Gastroesophageal sphincter (tissue), 3 donors: ENCODE measurements at regions not wholly inside any gene's neighbourhood (a gene's known extent, or its start where the extent isn't known, plus 50 kb on each side); places are given as distances from the start of the nearest gene placed in this dataset.

ENCODE experiments used
- POLR2A ChIP-seq, 2 donors: fragments of 450-650 bp; IDR thresholded peaks; one replicate each; pipeline ENCODE4 v1.6.1; 2017; ENCODE audit warnings: antibody characterized with exemption in 2 of 2, mild to moderate bottlenecking in 2 of 2, moderate library complexity in 1 of 2
- TF ChIP-seq, protein P1 (sequence below), 4 experiments: fragments of 200-600 bp in 2 of 4; fragments of 450-650 bp in 2 of 4; sonication (generic) in 1 of 4; IDR thresholded peaks; one replicate each; pipeline ENCODE4 v1.5.1; 2017 to 2019; ENCODE audit warnings: antibody characterized with exemption in 4 of 4, mild to moderate bottlenecking in 2 of 4, moderate library complexity in 2 of 4

GRCh38 chr5:171574376-171574775 lies 154.9 kb downstream of the FGF18 start:
- TF ChIP-seq, protein P1, sequence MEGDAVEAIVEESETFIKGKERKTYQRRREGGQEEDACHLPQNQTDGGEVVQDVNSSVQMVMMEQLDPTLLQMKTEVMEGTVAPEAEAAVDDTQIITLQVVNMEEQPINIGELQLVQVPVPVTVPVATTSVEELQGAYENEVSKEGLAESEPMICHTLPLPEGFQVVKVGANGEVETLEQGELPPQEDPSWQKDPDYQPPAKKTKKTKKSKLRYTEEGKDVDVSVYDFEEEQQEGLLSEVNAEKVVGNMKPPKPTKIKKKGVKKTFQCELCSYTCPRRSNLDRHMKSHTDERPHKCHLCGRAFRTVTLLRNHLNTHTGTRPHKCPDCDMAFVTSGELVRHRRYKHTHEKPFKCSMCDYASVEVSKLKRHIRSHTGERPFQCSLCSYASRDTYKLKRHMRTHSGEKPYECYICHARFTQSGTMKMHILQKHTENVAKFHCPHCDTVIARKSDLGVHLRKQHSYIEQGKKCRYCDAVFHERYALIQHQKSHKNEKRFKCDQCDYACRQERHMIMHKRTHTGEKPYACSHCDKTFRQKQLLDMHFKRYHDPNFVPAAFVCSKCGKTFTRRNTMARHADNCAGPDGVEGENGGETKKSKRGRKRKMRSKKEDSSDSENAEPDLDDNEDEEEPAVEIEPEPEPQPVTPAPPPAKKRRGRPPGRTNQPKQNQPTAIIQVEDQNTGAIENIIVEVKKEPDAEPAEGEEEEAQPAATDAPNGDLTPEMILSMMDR (IDR thresholded peaks at IDR 0.05), result no peak
- TF ChIP-seq POLR2A (IDR thresholded peaks at IDR 0.05), result no peak
